Activated CD8-positive, alpha-beta memory T cell treated with anti-CD3 and anti-CD28 coated beads, Interleukin-2, amount 50 U/mL, for 24 hours (primary cell): ENCODE measurements at regions not wholly inside any gene's neighbourhood (a gene's known extent, or its start where the extent isn't known, plus 50 kb on each side); places are given as distances from the start of the nearest gene placed in this dataset.

Source experiments
- DNase-seq: peaks from one replicate; pipeline ENCODE4 v3.0.0-alpha.2; 2020; ENCODE audit errors: extremely low read depth

DNA sequence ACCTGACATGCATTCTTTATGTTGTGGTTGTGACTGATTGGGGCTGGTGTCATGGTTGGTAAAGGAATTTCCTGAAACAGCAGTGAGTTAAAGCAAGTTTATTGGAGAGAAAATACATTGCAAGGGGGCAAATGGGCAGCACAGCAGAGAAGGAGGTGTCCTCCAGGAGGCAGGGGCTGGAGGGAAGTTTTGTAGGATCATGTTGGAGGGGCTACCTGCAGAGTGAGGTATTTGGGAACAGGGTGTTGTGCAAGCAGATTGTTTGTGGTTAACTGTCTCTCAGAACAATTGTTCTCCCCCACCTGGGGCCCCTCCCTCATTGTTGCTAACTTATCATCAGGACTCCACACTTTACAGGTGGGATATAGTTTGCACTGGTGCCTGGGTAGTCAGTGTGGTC lies 196.0 kb downstream of the NSUN3 start:
- DNase-seq, result no peak

DNA sequence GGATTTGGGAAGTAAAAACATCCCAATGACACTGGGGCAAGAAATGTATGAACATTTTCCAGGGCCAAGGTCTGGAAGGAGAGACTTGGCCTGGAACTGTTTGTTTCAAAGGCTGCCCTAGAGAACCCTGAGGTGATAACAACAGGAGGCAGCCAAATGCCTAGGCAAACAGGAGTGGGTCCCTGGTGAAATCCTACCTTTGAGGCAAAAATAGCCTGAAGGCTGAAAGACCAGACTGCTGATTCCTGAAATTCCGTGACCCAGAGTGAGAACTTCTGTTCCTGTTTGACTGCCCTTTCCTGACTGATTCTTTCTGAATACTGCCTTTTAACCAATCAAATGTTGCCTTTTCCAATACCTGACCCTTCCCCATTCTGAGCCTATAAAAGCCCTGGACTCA lies 196.4 kb downstream of the NSUN3 start:
- DNase-seq, result no peak

DNA sequence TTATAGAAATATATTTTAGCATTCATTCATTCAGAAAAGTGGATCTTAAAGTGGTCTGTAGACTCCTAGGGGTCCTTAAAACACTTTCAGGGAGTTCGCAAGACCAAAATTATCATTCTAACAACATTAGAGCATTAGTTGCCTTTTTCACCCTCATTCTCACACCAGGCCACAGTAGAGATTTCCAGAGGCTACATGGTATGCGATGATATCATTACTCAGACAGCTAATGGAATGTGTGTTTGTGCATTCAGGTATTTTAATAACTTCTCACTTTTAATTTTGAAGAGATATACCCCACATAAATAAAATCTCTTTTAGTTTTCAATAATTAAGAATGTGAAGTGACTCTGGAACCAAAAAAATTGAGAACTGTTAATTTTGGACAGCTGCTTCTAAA lies 206.9 kb downstream of the NSUN3 start:
- no peak for DNase-seq

DNA sequence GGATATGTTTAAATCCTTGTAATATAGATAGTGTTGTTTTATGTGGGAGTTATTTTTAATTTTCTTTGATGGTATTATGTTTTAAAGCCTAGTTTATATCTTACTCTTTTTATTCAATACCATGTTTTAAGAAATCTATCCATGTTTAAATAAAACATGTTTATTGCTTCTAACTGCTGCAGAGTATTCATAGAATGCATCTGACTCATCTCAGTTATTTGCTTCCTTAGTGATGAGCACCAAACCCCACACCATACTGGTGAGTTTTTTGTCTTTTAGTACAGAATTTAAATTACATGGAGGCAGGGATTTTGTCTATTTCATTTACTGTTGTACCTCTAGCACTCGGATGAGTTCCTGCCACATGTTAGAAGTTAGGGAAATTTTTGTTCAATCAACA lies 209.2 kb downstream of the NSUN3 start:
- no peak for DNase-seq

DNA sequence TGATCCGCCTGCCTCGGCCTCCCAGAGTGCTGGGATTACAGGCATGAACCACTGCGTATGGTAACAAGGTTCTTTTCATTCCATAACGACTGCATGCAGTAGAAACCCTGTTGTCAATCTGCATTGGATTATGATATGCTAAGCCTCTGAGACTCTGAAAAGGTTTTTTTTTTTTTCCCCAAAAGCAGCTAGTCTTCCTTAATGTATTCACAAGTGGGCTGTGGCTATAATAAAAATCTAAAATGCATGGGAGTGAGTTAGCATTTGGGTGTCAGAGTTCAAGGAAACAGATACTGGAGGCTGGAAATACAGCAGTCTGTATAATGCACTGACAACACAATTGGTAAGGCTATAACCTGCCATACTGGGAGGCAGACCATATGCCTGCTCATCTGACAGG lies 218.1 kb downstream of the NSUN3 start:
- no peak for DNase-seq

DNA sequence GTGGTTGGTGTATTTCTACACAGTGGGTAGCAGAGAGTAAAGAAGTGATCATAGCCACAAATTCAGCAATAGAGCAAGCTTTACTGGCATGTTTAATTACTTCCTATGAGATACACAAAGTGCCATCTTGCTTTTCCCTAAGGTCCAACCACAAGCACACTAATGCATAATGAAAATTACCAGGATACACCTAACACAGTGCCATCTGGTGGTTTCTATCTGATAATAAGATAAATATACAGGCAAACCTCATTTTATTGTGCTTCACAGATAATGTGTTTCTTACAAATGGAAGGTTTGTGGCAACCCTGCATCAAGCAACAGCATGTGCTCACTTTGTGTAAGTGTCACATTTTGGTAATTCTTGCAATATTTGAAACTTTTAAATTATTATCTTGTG lies 223.0 kb downstream of the NSUN3 start:
- DNase-seq, result no peak

DNA sequence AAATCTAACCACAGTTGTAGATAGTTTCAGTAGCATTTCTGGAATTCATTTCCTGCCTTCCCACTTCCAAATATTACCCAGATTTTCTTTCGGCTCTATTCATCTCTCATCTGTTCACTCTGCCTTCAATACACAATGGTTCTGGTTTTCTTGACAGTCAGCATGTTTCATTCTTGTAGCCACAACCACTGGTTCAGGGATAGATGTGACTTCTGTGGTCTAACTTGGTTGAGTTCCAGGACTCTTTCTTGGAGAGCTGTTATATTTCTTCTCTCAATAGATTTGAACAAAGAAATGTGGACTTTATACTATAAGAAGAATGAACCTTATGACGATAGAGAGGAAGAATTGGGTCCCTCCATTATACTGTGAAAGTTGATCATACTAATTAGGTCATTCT lies 228.8 kb downstream of the NSUN3 start:
- no peak for DNase-seq

DNA sequence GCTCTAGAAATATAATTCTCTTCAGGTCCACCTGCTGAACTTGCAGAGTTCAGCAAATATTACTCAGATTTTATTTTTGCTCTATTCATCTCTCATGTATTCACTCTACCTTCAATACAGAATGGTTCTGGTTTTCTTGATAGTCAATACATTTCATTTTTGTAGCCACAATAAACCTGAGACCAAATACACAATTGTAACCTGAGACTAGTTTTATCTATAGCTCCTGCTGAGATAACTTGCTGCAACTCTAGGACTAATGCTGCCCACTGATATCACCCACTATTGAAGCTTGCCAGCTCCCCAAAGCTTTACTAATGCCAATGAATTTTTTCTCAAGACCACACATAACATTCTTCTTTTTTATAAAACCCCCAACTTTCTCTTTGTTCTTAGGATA lies 229.3 kb downstream of the NSUN3 start:
- no peak for DNase-seq

DNA sequence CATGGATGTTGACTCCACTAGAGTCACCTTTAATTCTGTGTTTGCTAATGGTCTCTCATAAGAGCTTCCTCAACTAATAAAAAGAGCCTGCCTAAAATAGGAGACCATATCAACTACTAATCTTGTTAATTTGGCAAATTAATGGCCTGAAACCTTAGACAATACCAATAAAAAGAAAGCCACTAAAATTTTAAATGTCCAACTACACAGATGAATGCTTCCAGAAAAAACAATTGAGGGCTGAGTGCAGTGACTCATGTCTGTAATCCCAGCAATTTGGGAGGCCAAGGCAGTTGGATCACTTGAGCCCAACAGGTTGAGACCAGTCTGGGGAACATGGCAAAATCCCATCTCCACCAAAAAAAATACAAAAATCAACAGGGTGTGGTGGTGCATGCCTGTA lies 230.9 kb downstream of the NSUN3 start:
- DNase-seq, result no peak

DNA sequence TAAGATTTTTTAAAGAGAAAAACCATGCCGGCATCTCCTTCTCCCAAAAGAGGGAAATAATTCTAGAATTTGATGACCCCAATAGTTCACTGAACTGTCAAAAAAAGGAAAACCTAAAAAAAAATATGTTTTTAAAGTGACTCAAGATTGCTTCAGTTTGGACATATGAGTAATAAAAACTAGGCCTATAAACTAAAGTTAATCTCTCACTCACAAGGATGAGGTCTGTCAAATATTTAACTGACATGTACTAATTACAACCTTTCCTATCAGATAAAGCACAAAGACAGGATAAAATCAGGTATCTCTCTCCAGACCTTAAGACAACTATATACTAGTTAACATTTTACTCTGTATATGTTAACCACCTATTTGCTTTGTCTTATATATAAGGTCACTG lies 231.9 kb downstream of the NSUN3 start:
- no peak for DNase-seq

DNA sequence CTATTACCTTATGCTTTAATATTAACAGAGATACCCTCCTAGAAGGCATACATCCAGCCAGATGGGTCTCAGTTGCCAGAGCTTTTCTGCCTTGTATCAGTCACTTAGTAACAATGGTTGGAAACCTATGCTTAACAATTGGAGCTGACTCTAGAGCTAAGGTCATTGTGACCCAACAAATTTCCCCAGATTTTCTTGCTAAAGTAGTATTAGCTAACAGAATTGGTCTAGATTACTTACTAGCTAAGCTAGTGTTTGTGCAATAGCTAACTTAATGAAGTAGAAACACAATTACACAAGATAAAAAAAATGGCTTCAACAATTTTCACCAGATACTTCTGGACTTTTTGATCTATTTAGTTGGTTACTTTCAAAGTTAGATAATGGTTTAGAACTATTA lies 236.9 kb downstream of the NSUN3 start:
- DNase-seq, result no peak

DNA sequence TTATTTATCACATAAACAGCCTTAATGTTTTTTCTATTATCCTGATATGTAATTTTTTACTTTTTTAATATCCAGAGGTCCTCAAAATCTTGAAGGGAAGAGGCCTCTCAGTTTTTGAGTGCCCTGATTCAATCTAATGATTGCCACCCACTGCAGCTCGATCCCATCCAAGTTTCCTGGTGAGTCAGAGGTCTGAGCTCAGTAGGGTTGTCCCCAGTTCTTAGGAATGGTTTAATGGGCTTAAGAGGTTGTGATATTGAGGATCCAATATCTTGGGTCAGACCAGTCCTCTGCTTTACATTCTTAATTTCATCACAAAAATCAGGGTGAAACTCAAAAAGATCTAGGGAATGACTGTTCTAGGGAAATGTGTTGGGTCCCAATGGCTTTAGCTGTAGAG lies 238.5 kb downstream of the NSUN3 start:
- no peak for DNase-seq

DNA sequence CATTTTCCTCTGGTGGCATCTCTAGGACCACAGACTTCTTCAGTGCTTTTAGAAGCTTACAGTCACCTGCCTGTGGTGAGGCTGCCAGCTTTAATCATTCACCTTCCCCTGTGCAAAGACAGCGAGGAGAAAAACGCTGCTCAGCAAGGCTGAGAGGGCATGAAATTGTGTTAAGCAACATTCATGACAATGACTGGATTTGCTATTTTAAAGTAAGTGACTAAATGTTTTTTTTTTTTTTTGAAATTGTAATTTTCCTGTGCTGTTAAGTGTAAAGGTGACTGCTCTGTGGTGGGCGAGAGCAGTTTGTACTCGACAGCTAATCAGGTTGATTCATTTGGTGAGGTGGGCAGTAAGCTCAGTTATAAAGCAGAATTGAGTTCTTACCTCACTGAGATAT lies 240.4 kb downstream of the NSUN3 start:
- DNase-seq, result no peak

DNA sequence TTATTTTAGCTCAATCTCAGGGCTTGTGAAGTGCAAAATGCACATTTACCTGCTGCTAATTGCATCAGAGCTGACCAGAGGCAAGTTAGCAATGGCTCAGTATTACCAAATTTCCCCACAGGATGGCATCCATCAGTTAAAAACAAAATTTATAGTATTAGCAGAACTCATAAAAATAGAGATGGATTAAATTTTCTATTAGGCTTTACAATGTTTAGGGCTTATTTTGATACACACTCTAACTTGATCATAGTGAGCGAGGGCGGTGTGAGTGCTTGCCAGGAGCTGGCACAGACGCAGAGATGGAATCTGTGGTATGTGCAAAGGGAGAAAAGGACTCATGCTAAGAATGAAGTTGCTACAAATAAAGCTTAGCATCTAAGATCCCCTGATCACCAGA lies 241.0 kb downstream of the NSUN3 start:
- no peak for DNase-seq

DNA sequence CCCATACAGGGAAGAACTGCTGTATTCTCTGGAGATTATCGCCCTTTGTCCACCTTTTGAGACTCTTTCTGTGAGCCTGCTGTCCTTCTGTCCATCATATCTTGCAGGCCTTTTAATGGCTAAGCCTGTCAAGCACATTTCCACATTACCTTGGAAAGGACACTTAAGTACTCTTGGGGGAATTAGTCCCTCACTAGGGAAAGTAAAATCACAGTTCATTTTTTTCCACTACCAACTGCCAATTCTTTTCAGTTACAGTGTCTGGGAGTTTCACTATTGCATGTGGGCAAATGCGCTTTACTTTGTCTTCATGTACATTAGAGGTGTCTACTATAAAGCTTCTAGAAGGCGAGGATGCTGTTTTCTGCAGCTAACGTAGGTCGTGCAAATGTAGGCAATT lies 242.1 kb downstream of the NSUN3 start:
- no peak for DNase-seq

DNA sequence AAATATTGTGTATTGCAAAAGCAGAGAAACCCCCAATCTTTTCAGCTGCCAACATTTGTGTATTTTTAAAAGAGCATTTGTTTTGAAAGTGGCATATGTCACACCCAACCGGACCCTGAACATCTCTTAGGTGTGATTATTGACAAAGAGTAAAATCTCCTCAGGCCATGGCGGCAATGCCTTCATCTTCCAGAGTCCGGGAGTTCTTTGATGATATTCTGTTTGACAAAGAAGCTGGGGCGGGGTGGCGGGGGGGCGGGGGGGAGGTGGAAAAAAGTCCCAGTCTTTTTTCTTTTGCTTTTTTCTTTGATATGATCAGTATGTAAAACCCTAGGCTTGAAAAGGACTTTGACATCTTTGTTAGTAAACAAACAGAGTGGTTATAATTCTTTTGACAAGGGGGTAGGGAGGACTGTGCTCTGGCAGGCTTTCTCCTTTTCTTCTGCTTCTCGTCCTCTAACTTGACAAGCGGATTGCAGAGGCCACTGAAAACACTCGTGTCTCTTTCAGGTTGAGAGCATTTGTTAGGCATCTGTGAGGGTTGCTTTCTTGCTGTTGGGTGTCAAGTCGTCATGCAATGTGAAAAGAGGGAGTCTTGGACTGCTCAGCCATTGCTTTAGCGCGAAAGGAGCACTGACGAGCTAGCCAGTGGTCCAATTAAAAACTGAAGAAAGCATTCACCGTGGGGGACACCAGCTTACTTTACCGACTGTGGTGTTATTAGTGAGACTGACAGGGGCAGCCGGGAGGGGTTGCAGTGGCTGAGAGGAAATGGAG lies 243.2 kb downstream of the NSUN3 start:
- DNase-seq, result no peak

DNA sequence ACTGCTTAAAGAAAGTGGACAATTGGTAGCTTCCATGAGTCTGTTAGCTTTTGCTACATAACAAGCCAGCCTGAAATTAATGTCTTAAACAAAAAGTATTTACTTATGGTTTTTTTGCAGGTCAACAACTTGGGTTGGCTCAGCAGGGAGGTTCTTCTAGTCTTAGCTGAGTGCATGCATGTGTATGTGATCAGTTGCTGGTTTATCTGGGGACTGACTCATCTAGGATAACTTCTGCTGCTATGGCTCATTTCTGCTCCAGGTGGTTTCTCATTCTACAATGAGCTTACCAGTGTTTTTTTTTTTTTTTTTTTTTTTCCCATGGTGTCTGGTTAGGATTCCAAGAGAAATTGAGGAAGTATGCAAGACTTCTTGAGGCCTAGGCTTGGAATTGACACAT lies 244.7 kb downstream of the NSUN3 start:
- DNase-seq, result no peak

DNA sequence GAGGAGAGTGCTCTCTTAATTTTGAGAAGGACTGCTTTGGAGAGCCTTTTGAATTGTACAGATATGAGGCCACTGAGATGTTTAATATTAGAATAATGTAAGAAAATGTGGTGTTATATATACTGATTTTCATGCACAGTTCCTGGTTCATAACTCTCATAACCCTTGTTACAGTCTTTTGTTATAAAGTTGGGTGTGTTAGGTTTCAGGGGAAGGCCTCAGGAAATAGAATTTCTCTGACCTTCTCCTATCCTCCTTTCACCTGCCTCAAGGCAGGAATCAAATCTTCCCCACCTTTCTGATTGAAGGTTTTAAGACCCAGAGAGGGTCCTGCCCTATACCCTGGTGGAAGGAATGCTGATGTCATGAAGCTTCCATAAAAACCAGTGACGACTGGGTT lies 245.9 kb downstream of the NSUN3 start:
- no peak for DNase-seq

DNA sequence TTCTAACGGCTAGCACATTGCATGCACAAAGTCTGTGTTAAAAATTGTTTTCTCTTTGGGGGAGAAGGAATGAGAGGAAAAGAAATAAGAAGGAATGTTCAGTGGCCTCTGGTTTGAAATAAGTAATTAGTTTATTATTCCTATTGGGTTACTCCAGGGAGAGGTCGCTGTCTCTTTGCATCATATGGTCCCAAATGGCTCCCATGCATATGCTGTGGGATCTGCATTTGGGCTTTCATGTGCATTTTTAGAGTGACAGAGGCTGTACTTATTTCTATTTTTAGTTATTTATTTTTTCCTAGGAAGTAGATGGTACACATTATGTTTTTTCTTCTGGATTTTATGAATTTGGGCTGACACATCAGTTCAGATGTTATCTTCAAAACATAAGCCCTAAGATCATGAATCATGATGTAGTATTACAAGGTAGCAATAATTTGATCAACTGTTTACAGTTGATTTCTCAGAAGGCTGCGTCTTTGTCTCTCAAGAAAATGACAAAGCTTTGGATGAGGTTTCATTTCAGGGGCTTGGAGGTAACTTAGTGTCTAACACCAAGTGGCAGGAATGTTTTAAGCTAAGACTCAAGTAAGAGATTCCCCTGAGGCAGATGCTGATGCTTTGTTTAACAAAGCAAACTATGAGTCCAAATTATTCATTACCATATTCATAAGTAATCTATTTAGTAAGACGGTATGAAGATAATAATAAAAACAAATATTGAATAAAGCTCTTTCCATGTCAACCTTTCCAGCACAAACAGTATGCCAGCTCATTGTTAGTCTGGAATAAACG lies 247.7 kb downstream of the NSUN3 start:
- DNase-seq, result no peak

DNA sequence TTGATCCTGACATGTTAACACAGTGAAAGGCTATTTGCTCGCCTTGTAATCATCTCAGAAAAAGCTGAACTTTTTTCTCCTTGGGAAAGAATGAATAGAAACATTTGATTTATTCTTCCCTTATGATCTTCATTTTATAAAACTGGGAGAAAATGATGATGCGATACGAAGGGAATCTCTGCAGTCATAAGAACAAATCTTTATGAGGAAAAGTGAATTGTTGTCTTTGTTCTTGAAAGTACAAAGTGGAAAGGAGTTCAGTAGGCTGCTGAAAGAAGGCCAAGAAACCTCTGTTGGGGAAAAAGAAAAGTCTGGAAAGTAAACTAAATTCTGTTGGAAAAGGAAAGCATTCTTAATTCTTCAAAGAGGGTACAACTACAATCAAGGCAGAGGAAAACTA lies 248.8 kb downstream of the NSUN3 start:
- DNase-seq, result no peak

DNA sequence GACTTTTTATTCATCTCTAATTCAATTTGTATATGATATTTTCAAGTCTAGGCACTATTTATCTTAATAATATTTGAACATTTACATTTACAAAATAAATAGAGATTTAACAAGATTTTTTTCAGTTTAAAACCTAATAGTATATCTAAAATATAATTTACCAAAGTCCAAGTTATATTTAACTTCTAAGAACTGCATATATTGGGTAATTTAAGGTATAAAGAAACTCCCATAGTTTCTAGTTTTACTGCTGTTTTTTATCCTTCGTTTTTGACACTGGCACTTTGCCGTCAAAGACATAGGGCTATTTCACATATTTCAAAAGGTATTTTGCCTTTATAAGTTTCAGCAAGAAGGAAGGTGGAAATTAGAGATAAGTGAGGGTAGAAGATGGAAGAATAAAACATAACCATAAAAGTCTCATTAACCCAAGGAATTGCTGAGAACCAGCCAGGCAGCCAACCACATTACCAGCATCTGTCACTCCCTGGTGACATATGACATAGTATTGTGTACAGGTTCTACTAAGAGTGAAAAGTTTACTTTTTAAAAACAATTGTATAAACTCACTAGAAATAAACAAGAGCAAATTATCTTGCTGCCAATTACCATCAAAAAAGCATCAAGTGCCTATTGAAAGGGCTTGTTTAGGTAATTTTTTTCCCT lies 251.5 kb downstream of the NSUN3 start:
- no peak for DNase-seq

DNA sequence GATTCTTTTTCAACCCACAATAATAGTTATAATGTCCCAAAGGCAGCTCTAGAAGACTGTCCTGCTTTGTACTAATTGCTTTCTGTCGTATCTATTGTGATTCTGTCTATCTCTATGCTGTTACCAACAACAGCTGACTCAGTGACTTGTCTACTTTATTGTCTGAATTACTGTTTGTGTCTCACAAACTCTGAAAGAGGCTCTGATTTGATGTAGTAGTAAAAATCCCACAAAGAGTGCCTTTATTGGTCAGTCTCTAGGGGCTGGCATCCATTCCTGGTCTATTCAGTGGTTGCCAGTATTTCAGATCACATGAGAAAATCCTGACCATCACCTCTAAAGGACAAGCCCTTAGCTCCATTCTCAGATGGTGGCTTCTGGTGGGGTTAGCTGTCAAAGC lies 254.2 kb downstream of the NSUN3 start:
- DNase-seq, result no peak

DNA sequence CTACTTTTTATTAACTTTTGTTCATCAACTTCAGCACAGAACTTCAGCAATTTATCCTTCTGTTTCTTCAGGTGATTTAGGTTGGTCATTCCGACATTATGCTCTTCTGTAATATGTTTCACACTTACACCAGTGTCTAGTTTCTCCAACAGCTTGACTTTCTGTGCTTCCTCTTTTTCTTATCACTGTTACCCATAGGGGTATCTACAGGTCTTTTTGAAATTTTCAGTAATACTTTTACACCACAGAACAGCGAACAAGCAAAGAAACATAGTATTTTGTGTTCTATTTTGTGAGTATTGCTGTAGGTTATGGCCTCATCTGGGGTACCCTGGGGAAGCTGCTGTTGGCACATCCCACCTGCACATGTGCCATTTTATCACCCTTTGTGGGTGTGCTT lies 260.7 kb downstream of the NSUN3 start:
- no peak for DNase-seq
